Activated naive CD4-positive, alpha-beta T cell treated with anti-CD3 and anti-CD28 coated beads for 36 hours (primary cell): ENCODE measurements at regions not wholly inside any gene's neighbourhood (a gene's known extent, or its start where the extent isn't known, plus 50 kb on each side); places are given as distances from the start of the nearest gene placed in this dataset.

ENCODE experiments used
- CTCF ChIA-PET: fragments of 350-600 bp; sonication (Branson Sonifier 250); formaldehyde crosslinking; loops from one replicate; lab custom pipeline; 2021; ENCODE audit warnings: antibody characterized with exemption; lab: Charles Lee
- DNase-seq: peaks from one replicate; pipeline ENCODE4 v3.0.0-alpha.2; 2020
- H3K27ac Mint-ChIP-seq: one replicate; pipeline ENCODE4 v1.8.0; 2021; ENCODE audit warnings: mild to moderate bottlenecking, mixed read lengths
- H3K27me3 Mint-ChIP-seq: one replicate; pipeline ENCODE4 v1.8.0; 2021; ENCODE audit warnings: low read depth, mixed read lengths
- H3K36me3 Mint-ChIP-seq: one replicate; pipeline ENCODE4 v1.8.0; 2021; ENCODE audit warnings: low read depth, mixed read lengths
- H3K4me1 Mint-ChIP-seq: one replicate; pipeline ENCODE4 v1.8.0; 2021; ENCODE audit warnings: low read depth, mixed read lengths
- H3K4me3 Mint-ChIP-seq: one replicate; pipeline ENCODE4 v1.8.0; 2021; ENCODE audit warnings: mild to moderate bottlenecking, moderate library complexity, mixed read lengths
- H3K9me3 Mint-ChIP-seq: one replicate; pipeline ENCODE4 v1.8.0; 2021; ENCODE audit warnings: mixed read lengths
- intact Hi-C: fragments of 100-400 bp; cut with micrococcal nuclease; formaldehyde crosslinking; loops from one replicate; pipeline ENCODE4 v1.15.1; 2023

DNA sequence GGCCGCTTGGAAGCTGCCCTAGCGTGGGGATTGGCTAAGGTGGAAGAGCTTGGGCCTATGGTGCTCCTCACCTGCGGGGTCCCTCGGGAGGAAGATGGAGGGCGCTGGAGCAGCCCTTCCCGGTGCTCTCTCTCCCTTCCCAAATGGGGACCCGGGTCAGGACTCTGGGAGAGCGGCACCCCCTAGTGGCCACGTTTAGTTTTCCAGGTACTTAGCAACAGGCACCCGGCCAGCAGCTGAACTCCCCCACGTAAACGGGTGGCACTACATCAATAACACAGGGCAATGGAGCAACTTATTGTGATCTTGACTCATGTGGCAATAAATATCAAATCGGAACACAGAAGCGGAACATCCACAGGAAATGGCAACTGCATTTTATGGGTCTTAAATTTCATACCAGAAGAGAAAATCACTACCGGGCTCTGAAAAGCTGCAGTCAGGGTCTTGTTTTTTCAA lies 316.6 kb downstream of the AGTPBP1 start:
- H3K27me3 Mint-ChIP-seq = peaks cover 19% of the 10 kb centered on the region
- H3K27ac Mint-ChIP-seq = no peak overlapping the region
- H3K4me1 Mint-ChIP-seq = no peaks in the 10 kb centered on the region
- no peaks in the 10 kb centered on the region for H3K36me3 Mint-ChIP-seq
- H3K9me3 Mint-ChIP-seq = no peaks in the 10 kb centered on the region
- no peak overlapping the region for H3K4me3 Mint-ChIP-seq
- intact Hi-C loops = loop anchor here (2.0 to 10.0 kb wide), 2 partner anchors 730 to 1028 kb away; no protein-coding TSS in a partner anchor
- CTCF ChIA-PET = interaction anchor here (0.6 to 1.8 kb wide), 10 partner anchors 9 to 1027 kb away, joined by 3 to 5 read pairs (median 3); no protein-coding TSS in a partner anchor
- peak; percentile 69 for DNase-seq

DNA sequence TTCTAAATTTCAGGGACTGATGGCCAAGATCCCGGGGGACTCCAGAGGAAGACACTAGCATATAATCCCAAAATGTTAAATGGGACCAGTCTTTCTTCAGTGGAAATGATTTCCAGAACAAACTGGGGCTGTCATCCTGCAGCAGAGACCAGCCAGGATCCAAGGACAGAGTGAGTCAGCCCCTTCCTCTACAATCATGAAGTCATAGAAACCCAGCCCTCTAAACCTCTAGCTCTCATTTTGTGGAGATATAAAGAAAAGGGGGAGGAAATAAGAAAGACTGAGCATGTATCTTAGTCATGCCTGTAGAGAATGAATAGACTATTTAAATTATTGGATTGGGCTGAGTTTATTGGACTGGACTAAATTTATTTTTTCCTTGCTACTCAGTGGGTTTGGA lies 318.3 kb downstream of the AGTPBP1 start:
- no peaks in the 10 kb centered on the region for H3K9me3 Mint-ChIP-seq
- CTCF ChIA-PET = interaction anchor here (0.7 to 1.0 kb wide), 2 partner anchors 9 to 1026 kb away, joined by 3 to 4 read pairs; no protein-coding TSS in a partner anchor
- no peak overlapping the region for H3K4me3 Mint-ChIP-seq
- H3K27me3 Mint-ChIP-seq = peaks cover 12% of the 10 kb centered on the region
- no peaks in the 10 kb centered on the region for H3K36me3 Mint-ChIP-seq
- no peak for DNase-seq
- no peak overlapping the region for H3K27ac Mint-ChIP-seq
- no peaks in the 10 kb centered on the region for H3K4me1 Mint-ChIP-seq
- intact Hi-C loops = loop anchor here (10.0 kb wide), 1 partner anchor 729 kb away; no protein-coding TSS in a partner anchor

DNA sequence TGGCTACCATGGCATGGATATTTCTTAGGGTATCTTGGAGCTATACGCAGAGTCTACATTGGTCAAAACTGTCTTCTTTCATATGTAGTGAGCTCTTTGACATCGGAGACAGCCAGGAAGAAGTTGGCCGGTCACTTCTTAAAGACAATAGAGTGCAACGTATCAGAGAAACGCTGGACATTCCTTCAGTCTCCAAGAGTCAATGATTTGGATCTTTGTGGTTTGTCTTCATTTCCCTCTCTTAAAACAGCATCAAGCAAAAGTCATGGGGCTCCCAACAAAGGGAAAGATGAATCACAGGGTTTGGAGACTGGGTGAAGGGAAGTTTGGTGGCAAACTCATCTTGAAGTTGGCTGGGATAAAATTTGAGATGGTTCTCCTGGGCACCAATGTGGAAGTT lies 320.1 kb downstream of the AGTPBP1 start:
- CTCF ChIA-PET = no interaction called here
- Mint-ChIP-seq H3K9me3 (no peaks in the 10 kb centered on the region), H3K36me3 (no peaks in the 10 kb centered on the region), H3K4me3 (no peak overlapping the region), H3K27me3 (peaks cover 12% of the 10 kb centered on the region), H3K4me1 (no peaks in the 10 kb centered on the region), H3K27ac (no peak overlapping the region)
- intact Hi-C loops = loop anchor here (10.0 kb wide), 1 partner anchor 727 kb away; no protein-coding TSS in a partner anchor
- no peak for DNase-seq

DNA sequence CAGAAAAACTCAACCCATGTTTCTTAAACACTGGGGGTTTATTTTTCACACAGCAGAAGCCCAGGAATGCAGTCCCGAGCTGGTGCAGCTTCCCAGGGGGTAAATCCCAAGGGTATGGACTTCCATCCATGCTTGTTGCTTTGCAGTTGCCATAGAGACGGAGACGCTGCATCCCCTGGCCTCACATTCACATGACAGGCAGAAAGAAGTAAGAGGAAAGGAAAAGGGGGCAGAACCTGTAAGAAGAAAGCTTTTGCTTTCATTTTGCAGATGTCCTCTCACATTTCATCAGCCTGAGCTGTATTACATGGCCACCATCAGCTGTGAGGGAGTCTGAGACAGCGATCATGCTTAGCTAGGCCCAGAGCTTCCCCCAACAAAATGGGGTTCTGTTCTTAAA lies 321.0 kb downstream of the AGTPBP1 start:
- CTCF ChIA-PET = no interaction called here
- Mint-ChIP-seq H3K9me3 (no peaks in the 10 kb centered on the region), H3K27ac (no peak overlapping the region), H3K27me3 (peaks cover 8% of the 10 kb centered on the region), H3K4me3 (no peak overlapping the region), H3K4me1 (no peaks in the 10 kb centered on the region), H3K36me3 (no peaks in the 10 kb centered on the region)
- intact Hi-C loops = loop anchor here (10.0 kb wide), 1 partner anchor 726 kb away; no protein-coding TSS in a partner anchor
- no peak for DNase-seq

DNA sequence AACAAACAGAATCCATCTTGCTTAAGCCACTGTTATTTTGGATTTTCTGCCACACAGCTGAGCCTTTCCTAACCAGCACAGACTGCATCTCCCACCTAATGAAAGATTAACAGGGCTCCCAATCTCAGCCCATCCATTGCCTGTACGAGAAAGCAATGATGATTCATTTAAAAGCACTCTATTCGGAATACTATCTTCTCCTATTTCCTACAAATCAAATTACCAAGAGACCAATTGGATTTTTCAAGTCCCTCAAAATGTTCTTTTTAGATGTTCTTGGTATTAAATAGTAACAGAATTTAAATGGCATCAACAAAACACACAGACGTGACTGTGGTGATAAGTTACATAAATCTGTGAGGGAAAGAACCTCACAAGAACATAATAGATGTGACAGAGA lies 324.1 kb downstream of the AGTPBP1 start:
- H3K4me1 Mint-ChIP-seq = no peaks in the 10 kb centered on the region
- CTCF ChIA-PET = no interaction called here
- intact Hi-C loops = no loop called here
- H3K27ac Mint-ChIP-seq = no peak overlapping the region
- no peaks in the 10 kb centered on the region for H3K27me3 Mint-ChIP-seq
- no peaks in the 10 kb centered on the region for H3K9me3 Mint-ChIP-seq
- no peak for DNase-seq
- H3K36me3 Mint-ChIP-seq = no peaks in the 10 kb centered on the region
- no peak overlapping the region for H3K4me3 Mint-ChIP-seq

DNA sequence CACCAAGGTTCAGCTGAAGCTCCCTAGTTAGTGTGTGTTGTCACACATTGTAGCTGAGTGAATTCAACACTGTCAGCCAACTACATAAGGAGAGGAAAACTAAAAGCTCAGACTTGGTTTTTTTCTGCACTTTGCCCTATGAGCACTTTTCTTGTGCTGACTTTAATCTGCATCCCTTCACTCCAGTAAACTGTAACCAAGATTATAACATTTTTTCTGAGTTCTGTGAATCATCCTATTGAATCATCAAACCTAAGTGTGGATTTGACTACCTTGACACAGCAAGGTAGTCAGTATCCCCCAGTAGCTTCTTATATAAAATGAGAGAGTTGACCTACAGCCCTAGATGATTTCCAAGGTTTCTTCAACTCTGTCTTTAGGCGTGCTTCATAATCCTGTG lies 325.0 kb downstream of the AGTPBP1 start:
- H3K9me3 Mint-ChIP-seq = no peaks in the 10 kb centered on the region
- CTCF ChIA-PET = interaction anchor here (1.5 kb wide), 1 partner anchor 9 kb away, joined by 5 read pairs; no protein-coding TSS in a partner anchor
- no peaks in the 10 kb centered on the region for H3K36me3 Mint-ChIP-seq
- no peaks in the 10 kb centered on the region for H3K27me3 Mint-ChIP-seq
- H3K27ac Mint-ChIP-seq = no peak overlapping the region
- no peak overlapping the region for H3K4me3 Mint-ChIP-seq
- H3K4me1 Mint-ChIP-seq = no peaks in the 10 kb centered on the region
- intact Hi-C loops = no loop called here
- DNase-seq = no peak

DNA sequence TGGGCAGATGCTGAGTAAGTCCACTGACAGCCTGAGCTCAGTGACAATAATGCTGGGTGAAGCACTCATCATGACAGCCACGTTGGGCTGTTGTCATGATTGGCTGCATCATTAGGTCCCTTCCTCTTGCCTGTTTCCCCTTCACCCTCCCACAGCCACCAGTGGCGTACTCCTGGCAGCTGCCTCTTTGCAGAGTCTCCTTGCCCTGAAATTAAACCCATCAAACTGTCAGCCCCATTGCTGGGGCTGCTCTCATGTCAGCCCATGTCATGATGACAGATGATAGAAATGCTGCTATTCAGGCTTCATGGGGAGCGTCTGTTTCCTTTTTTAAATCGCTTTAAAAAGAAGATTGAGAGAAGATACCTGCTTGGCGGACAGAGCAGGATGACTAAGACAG lies 327.4 kb downstream of the AGTPBP1 start:
- no peak for DNase-seq
- intact Hi-C loops = no loop called here
- Mint-ChIP-seq H3K27me3 (peaks cover 3% of the 10 kb centered on the region), H3K36me3 (no peaks in the 10 kb centered on the region), H3K4me3 (no peak overlapping the region), H3K9me3 (no peaks in the 10 kb centered on the region), H3K27ac (no peak overlapping the region), H3K4me1 (no peaks in the 10 kb centered on the region)
- CTCF ChIA-PET = interaction anchor here (0.6 kb wide), 1 partner anchor 9 kb away, joined by 4 read pairs; no protein-coding TSS in a partner anchor

DNA sequence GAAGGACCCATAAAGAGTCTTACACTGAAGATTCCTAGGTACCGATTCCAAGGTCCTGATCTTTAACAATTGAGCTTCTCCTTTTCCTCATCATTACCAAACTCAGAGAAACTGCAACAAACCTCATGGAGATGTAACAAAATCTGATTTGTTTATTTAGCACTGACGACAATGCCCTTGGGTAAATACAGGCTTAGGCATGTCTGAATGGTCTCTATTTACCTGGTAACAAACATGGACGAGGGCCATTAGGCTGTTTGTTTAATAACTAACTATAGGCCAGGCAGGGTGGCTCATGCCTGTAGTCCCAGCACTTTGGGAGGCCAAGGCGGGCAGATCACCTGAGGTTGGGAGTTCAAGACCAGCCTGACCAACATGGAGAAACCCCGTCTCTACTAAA lies 333.3 kb downstream of the AGTPBP1 start:
- CTCF ChIA-PET = no interaction called here
- H3K27me3 Mint-ChIP-seq = peaks cover 5% of the 10 kb centered on the region
- intact Hi-C loops = no loop called here

DNA sequence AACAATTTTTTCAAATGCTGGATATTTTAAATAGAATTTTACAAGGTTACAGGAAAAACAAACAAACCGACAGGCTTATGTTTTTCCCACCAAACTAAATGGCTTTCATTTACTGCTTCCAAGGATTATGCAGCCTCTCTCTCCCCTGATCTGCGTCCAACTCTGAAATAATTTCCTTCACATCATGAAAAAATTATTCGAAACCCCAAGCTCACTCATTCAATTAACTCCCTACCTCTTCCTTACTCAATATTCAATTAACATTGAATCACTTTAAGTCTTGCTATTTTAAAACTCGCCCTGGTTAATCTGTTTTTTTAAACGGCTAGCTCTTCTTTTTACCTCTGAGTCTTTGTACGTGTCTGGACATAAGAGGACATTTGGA lies 336.2 kb downstream of the AGTPBP1 start:
- no peak overlapping the region for H3K4me3 Mint-ChIP-seq
- CTCF ChIA-PET = no interaction called here
- intact Hi-C loops = no loop called here
- no peaks in the 10 kb centered on the region for H3K9me3 Mint-ChIP-seq
- peaks cover 9% of the 10 kb centered on the region for H3K27me3 Mint-ChIP-seq
- H3K36me3 Mint-ChIP-seq = no peaks in the 10 kb centered on the region
- H3K27ac Mint-ChIP-seq = no peak overlapping the region
- H3K4me1 Mint-ChIP-seq = no peaks in the 10 kb centered on the region
- no peak for DNase-seq

More for the DNA sequence above, 333.3 kb downstream of the AGTPBP1 start:
- no peaks in the 10 kb centered on the region for H3K9me3 Mint-ChIP-seq
- H3K27ac Mint-ChIP-seq = no peak overlapping the region
- H3K4me1 Mint-ChIP-seq = no peaks in the 10 kb centered on the region
- H3K36me3 Mint-ChIP-seq = no peaks in the 10 kb centered on the region
- no peak for DNase-seq
- no peak overlapping the region for H3K4me3 Mint-ChIP-seq

DNA sequence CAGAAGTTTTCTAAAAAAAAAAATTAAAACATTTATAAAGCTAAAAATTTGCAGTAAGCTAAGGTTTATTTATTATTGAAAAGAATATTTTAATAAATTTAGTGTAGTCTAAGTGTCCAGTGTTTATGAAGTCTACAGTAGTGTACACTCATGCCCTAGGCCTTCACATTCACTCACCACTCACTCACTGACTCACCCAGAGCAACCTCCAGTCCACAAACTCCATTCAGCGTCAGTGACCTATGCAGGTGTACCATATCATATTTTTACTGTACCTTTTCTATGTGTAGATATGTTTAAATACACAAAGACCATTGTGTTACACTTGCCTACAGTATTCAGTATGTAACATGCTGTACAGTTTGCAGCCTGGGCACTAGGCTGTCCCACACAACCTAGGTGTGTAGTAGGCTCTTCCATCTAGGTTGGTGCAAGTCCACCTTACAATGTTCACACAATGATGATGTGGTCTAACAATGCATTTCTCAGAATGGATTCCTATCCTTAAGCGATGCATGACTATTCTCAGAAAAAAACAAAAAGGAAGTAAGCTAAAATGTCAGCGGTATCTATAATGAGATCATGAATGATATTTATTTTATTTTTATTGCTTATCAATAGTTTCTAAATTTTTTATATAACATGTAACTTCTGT lies 336.7 kb downstream of the AGTPBP1 start:
- DNase-seq = no peak
- intact Hi-C loops = no loop called here
- CTCF ChIA-PET = no interaction called here

DNA sequence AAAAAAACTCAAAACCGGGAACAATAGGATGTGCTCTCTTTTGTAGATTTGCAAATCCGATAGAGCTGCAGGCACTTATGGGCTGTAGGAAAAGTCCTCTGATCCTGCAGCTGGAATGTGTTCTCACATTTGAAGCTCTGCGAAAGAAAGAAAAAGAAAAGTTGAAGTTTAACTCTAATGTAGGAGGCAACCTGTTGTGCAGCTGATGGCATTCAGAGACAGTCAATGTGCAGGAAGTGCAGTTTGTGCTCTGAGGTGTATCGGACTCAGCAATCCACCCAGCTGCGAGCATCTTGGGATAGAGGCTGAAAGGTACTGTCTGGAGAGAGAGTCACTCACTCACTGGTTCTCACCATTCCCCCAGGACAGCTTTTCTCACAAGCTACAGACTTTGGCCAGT lies 339.2 kb downstream of the AGTPBP1 start:
- H3K36me3 Mint-ChIP-seq = no peaks in the 10 kb centered on the region
- no peak for DNase-seq
- H3K27ac Mint-ChIP-seq = no peak overlapping the region
- CTCF ChIA-PET = no interaction called here
- peaks cover 11% of the 10 kb centered on the region for H3K27me3 Mint-ChIP-seq
- H3K9me3 Mint-ChIP-seq = no peaks in the 10 kb centered on the region
- H3K4me3 Mint-ChIP-seq = no peak overlapping the region
- intact Hi-C loops = no loop called here
- H3K4me1 Mint-ChIP-seq = no peaks in the 10 kb centered on the region

More for the DNA sequence above, 336.7 kb downstream of the AGTPBP1 start:
- H3K27ac Mint-ChIP-seq = no peak overlapping the region
- H3K36me3 Mint-ChIP-seq = no peaks in the 10 kb centered on the region
- H3K4me3 Mint-ChIP-seq = no peak overlapping the region
- H3K4me1 Mint-ChIP-seq = no peaks in the 10 kb centered on the region
- no peaks in the 10 kb centered on the region for H3K9me3 Mint-ChIP-seq
- H3K27me3 Mint-ChIP-seq = peaks cover 9% of the 10 kb centered on the region

DNA sequence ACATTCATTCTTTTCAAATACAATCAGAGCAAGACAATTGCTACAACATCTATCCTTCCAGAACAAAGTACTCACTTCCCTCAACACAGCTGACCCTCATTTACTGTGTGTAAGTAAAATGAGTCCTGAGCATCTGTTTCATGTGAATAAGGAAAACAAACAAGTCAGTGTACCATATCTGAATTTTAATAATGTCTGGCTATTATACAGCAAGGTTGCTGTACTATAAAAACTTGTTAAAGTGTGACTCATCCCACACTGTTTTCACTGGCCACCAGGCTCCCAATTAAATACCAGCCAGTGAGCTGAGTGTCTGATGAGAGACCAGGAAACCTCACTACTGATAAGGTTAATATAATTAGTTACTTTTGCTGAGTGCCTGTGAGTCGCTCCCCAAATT lies 339.8 kb downstream of the AGTPBP1 start:
- Mint-ChIP-seq H3K27me3 (peaks cover 11% of the 10 kb centered on the region), H3K27ac (no peak overlapping the region), H3K4me1 (no peaks in the 10 kb centered on the region), H3K9me3 (no peaks in the 10 kb centered on the region), H3K36me3 (no peaks in the 10 kb centered on the region), H3K4me3 (no peak overlapping the region)
- intact Hi-C loops = no loop called here
- no peak for DNase-seq
- CTCF ChIA-PET = no interaction called here

DNA sequence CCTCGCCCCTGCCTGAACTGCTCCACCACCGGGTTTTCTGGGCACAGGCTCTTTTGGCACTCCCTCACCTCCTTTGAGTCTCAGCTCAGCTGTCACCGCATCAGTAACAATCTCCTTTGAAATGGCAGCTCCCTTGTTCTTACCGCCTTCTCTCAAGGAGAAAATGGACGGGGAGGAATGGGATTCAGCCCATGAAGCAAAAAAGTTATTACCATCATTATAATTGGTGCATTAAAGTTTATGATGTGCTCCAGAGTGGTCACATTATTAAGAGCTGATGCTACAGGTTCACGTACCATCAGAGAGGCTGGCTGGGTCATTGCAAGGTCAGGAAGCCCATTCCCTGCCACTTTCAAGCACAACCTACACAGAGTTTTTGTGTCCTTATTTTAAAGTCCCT lies 344.7 kb downstream of the AGTPBP1 start:
- no peaks in the 10 kb centered on the region for H3K36me3 Mint-ChIP-seq
- no peaks in the 10 kb centered on the region for H3K9me3 Mint-ChIP-seq
- CTCF ChIA-PET = no interaction called here
- H3K27me3 Mint-ChIP-seq = peaks cover 17% of the 10 kb centered on the region
- H3K4me1 Mint-ChIP-seq = no peaks in the 10 kb centered on the region
- intact Hi-C loops = no loop called here
- H3K27ac Mint-ChIP-seq = no peak overlapping the region
- DNase-seq = no peak
- no peak overlapping the region for H3K4me3 Mint-ChIP-seq
